ENCODE measurements at regions not wholly inside any gene's neighbourhood (a gene's known extent, or its start where the extent isn't known, plus 50 kb on each side); places are given as distances from the start of the nearest gene placed in this dataset.

GRCh38 chr6:91695221-91695620 lies 1108.3 kb upstream of the MAP3K7 start:
- no peak overlapping the region for H3K4me3 Mint-ChIP-seq
- H3K4me1 Mint-ChIP-seq, result no peaks in the 10 kb centered on the region
- DNase-seq (no peak), ATAC-seq (no peak)
- H3K36me3 Mint-ChIP-seq (ENCODE audit: low read depth), result no peaks in the 10 kb centered on the region
- H3K27me3 Mint-ChIP-seq, result no peaks in the 10 kb centered on the region
- H3K9me3 ChIP-seq (ENCODE audit: control insufficient read depth, low read length, poor library complexity, severe bottlenecking), result no peaks in the 10 kb centered on the region
- no peak overlapping the region for H3K27ac Mint-ChIP-seq

DNA sequence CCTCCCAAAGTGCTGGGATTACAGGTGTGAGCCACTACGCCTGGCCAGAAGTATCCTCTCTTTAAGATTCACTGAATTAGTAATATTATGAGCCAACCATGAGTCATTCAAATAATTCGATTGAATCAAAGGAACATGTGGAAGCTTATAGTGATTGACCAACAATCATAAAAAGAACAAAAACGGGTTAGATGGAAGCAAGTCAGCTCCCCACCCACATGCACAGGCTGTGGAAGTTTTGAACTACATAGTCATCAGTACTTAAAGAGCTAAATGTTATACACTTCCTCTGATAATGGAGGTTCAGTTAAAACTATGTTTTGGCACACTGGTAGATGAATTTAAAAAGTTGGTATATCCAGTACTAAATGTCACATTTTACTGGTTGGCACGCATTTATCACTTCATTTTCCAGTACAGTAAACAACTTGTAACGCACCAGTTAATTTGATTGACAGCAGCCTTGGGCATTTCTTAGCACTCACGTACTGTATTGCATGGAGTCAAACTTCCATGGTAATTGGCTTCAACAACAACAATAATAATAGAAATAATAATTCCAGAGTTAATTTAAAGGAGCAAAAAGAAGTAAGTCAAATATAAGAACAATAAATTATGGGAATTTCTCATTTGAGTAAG lies 1107.3 kb upstream of the MAP3K7 start:
- H3K27me3 Mint-ChIP-seq, result no peaks in the 10 kb centered on the region
- DNase-seq (no peak), ATAC-seq (no peak)
- no peak overlapping the region for H3K27ac Mint-ChIP-seq
- H3K4me3 Mint-ChIP-seq, result no peak overlapping the region
- no peaks in the 10 kb centered on the region for H3K9me3 ChIP-seq (ENCODE audit: control insufficient read depth, low read length, poor library complexity, severe bottlenecking)
- no peaks in the 10 kb centered on the region for H3K36me3 Mint-ChIP-seq (ENCODE audit: low read depth)
- no peaks in the 10 kb centered on the region for H3K4me1 Mint-ChIP-seq

DNA sequence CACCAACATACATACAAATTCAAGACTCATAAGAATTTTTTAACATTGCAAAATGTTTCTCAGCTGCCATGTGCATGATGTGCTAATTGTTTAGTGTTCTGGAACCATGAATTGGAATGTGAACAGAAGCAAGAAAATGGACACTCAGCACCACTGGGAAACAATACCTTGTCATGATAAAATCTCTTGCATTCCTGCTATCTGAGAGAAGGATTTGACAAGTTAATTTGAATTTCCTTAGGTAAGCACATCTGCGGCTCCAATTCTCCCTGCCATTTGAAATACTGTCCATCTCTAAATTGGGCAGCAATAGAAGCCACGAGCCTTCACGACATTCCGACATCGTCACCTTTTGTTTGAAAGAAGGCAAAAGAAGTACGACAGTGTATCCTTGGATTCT lies 1104.6 kb upstream of the MAP3K7 start:
- Mint-ChIP-seq H3K4me1 (no peaks in the 10 kb centered on the region), H3K4me3 (no peak overlapping the region), H3K27me3 (no peaks in the 10 kb centered on the region), H3K36me3 (ENCODE audit: low read depth) (no peaks in the 10 kb centered on the region), H3K27ac (no peak overlapping the region)
- H3K9me3 ChIP-seq (ENCODE audit: control insufficient read depth, low read length, poor library complexity, severe bottlenecking), result no peaks in the 10 kb centered on the region
- DNase-seq (no peak), ATAC-seq (no peak)

GRCh38 chr6:91683240-91683639 lies 1096.4 kb upstream of the MAP3K7 start:
- no peak for ATAC-seq

DNA sequence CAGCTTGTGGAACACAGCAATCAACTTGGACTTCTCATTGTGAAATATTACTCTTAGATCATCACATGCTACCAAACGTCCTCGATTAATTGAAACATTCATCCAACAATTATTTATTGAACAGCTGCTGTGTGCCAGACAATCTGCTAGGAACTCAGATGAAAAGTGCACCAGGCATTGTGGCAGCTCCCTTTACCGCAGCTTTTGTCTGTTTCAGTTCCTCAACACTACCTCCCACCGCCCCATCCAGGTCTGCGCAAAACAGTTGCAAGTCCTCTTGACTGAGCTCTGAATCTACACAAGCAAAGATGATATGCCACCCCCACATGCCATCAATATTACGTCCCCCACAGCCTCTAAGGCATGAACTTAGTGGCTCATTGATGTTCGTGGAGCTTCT lies 1094.4 kb upstream of the MAP3K7 start:
- H3K9me3 ChIP-seq (ENCODE audit: control insufficient read depth, low read length, poor library complexity, severe bottlenecking), result no peaks in the 10 kb centered on the region
- ATAC-seq, result no peak
- H3K4me3 Mint-ChIP-seq, result no peak overlapping the region
- DNase-seq, result no peak
- H3K36me3 Mint-ChIP-seq (ENCODE audit: low read depth), result no peaks in the 10 kb centered on the region
- no peaks in the 10 kb centered on the region for H3K4me1 Mint-ChIP-seq
- no peak overlapping the region for H3K27ac Mint-ChIP-seq
- no peaks in the 10 kb centered on the region for H3K27me3 Mint-ChIP-seq

More at GRCh38 chr6:91683240-91683639, 1096.4 kb upstream of the MAP3K7 start:
- Mint-ChIP-seq H3K27ac (no peak overlapping the region), H3K36me3 (ENCODE audit: low read depth) (no peaks in the 10 kb centered on the region), H3K4me3 (no peak overlapping the region), H3K27me3 (no peaks in the 10 kb centered on the region), H3K4me1 (no peaks in the 10 kb centered on the region)
- H3K9me3 ChIP-seq (ENCODE audit: control insufficient read depth, low read length, poor library complexity, severe bottlenecking), result no peaks in the 10 kb centered on the region
- DNase-seq, result no peak

DNA sequence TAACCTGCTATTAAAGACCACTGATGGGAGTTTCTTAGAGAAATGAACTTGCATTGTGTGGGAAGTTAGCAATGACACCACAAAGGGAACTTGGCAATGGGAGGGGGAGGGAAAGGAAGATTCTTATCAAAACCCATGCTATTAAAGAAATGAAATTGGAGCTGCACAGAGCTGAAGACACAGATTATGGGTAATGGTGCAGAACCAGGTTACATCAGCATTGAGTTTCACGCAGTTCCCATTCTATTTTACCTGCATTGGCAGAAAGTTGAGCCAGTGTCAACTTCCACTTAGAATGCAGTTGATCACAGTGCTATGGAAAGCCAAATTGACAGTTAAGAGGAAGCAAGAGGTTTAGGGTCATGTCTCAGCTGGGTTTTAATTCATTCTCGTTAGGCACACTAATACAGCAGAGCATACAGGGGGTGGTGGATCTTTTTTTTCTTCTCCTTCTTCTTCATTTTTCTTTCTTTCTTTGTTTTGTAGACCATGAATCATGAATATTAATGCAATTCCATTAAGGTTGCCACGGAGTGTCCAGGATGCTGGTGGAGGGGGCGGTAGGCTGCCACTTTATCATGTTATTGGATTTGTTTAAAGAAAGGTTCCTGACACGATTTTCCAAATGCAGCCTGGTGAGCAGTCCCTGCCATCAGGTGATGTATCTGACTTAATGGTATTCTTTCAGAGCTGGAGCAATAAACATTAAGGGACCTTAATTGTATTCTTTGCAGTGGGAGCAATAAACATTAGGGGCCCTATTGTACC lies 1092.0 kb upstream of the MAP3K7 start:
- no peaks in the 10 kb centered on the region for H3K27me3 Mint-ChIP-seq
- H3K36me3 Mint-ChIP-seq (ENCODE audit: low read depth), result no peaks in the 10 kb centered on the region
- DNase-seq (no peak), ATAC-seq (no peak)
- H3K4me1 Mint-ChIP-seq, result no peaks in the 10 kb centered on the region
- no peak overlapping the region for H3K4me3 Mint-ChIP-seq
- H3K9me3 ChIP-seq (ENCODE audit: control insufficient read depth, low read length, poor library complexity, severe bottlenecking), result no peaks in the 10 kb centered on the region
- H3K27ac Mint-ChIP-seq, result no peak overlapping the region

DNA sequence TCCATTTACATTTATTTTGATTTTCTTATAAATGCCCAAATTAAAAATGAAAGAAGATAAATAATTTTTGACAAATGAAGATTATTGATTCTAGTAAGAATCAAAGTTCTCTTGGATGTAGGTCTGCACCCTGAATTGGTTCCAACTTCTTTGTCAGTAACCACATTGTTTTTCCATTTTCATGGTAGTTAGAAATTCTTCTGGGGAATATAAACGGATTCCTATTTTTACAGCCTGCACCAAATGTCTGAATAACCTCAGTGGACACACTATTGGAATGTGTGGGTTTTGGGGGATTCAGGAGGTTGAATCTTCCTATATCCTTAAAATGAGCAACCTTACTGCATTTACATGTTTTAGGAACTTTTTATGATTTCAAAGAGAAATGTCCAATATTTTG lies 1085.3 kb upstream of the MAP3K7 start:
- H3K9me3 ChIP-seq (ENCODE audit: control insufficient read depth, low read length, poor library complexity, severe bottlenecking), result no peaks in the 10 kb centered on the region
- no peaks in the 10 kb centered on the region for H3K4me1 Mint-ChIP-seq
- ATAC-seq (no peak), DNase-seq (no peak)
- no peaks in the 10 kb centered on the region for H3K36me3 Mint-ChIP-seq (ENCODE audit: low read depth)
- no peaks in the 10 kb centered on the region for H3K27me3 Mint-ChIP-seq
- no peak overlapping the region for H3K4me3 Mint-ChIP-seq
- H3K27ac Mint-ChIP-seq, result no peak overlapping the region

DNA sequence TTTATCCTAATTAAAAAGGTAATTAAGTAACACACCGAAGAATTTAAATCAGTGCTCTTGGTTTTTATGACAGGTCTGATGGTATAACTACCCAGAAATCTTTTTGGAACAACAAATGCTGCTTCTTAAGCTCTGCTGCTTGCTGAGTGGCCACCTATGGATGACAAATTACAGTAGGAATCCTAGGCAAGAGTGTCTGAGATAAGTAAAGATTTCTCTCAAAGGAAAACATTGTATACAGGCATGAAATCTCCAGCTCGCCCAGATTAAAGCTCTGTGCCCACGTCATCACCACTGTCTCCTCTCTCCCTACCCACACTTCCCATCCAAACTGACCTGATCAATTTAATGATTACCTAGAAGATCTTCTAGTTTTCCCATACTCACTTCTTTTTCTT lies 1083.0 kb upstream of the MAP3K7 start:
- no peak for ATAC-seq
- Mint-ChIP-seq H3K27me3 (no peaks in the 10 kb centered on the region), H3K4me3 (no peak overlapping the region), H3K4me1 (no peaks in the 10 kb centered on the region), H3K27ac (no peak overlapping the region), H3K36me3 (ENCODE audit: low read depth) (no peaks in the 10 kb centered on the region)
- no peak for DNase-seq
- no peaks in the 10 kb centered on the region for H3K9me3 ChIP-seq (ENCODE audit: control insufficient read depth, low read length, poor library complexity, severe bottlenecking)

GRCh38 chr6:91669154-91669870 lies 1082.4 kb upstream of the MAP3K7 start:
- H3K27me3 Mint-ChIP-seq, result no peaks in the 10 kb centered on the region
- H3K36me3 Mint-ChIP-seq (ENCODE audit: low read depth), result no peaks in the 10 kb centered on the region
- no peak for ATAC-seq

DNA sequence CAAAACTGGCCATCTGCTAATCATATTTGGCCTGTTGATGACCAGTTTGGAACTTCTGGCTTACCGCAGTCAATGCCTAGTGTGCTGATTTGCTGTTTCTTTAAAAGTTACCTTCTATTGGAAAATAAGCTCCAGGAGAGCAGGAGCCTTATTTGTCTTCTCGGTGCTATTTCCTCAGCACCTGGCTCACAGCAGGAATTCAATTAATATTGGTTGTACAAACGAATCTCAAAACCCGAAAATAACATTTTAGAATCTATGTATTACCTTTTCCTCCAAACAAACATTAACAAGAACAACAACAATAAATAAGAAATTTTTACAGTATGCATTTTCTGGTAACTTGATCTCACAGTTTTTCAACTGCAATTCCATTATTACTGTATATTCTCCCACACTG lies 1080.7 kb upstream of the MAP3K7 start:
- no peak overlapping the region for H3K27ac Mint-ChIP-seq
- H3K27me3 Mint-ChIP-seq, result no peaks in the 10 kb centered on the region
- no peak overlapping the region for H3K4me3 Mint-ChIP-seq
- H3K9me3 ChIP-seq (ENCODE audit: control insufficient read depth, low read length, poor library complexity, severe bottlenecking), result no peaks in the 10 kb centered on the region
- ATAC-seq (no peak), DNase-seq (no peak)
- no peaks in the 10 kb centered on the region for H3K36me3 Mint-ChIP-seq (ENCODE audit: low read depth)
- no peaks in the 10 kb centered on the region for H3K4me1 Mint-ChIP-seq

More at GRCh38 chr6:91669154-91669870, 1082.4 kb upstream of the MAP3K7 start:
- H3K9me3 ChIP-seq (ENCODE audit: control insufficient read depth, low read length, poor library complexity, severe bottlenecking), result no peaks in the 10 kb centered on the region
- Mint-ChIP-seq H3K4me3 (no peak overlapping the region), H3K27ac (no peak overlapping the region), H3K4me1 (no peaks in the 10 kb centered on the region)
- no peak for DNase-seq

DNA sequence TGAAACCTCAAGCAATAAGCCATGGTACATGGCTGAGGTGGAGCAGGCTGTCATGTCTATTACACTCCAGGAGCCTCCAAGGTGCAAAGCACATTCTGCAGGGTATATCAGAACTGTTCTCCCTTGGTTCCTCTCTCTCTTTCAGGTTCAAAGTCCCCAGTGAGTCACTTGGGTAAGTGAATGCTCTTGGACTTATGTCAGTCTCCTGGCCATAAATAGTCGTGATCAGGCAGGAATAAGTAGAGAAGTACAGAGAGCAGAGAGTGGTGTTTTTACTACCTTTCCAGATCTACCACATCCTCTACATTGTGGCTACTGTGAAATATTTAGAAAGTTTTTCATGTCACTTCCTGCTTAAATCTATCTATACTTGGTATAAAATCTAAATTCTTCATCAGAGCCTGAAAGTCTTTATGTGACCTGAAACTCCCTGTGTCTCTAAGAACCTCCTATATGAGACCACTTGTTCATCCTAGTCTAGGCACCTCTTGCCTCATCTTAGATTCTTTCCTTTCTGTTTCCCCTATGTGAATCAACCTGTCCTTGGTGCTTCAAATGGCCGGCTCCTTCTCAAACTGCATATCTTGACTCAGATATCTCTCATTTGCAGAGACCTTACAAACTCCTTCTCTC lies 1077.6 kb upstream of the MAP3K7 start:
- H3K27me3 Mint-ChIP-seq, result no peaks in the 10 kb centered on the region

DNA sequence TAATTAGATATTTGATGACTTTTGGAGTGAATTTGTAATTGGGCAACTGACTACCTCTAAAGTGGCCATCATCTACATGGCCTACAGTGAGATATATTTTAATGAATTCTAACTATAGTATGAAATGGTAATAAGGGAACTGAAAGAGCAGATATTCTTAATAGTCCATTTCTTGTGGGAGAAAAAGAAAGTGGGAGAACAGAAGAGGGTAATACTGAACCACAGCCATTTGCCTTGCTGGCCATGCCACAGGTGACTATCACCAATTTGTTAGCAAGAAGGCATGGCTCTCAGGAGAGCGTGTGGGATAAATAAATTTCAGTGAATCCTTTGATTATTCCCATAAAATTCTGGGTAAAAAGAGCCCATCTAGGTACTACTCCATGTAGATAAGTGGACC lies 1074.0 kb upstream of the MAP3K7 start:
- Mint-ChIP-seq H3K36me3 (ENCODE audit: low read depth) (no peaks in the 10 kb centered on the region), H3K27me3 (no peaks in the 10 kb centered on the region), H3K27ac (no peak overlapping the region), H3K4me1 (no peaks in the 10 kb centered on the region), H3K4me3 (no peak overlapping the region)
- ATAC-seq (no peak), DNase-seq (no peak)
- no peaks in the 10 kb centered on the region for H3K9me3 ChIP-seq (ENCODE audit: control insufficient read depth, low read length, poor library complexity, severe bottlenecking)

More for the DNA sequence above, 1077.6 kb upstream of the MAP3K7 start:
- no peaks in the 10 kb centered on the region for H3K9me3 ChIP-seq (ENCODE audit: control insufficient read depth, low read length, poor library complexity, severe bottlenecking)
- Mint-ChIP-seq H3K27ac (no peak overlapping the region), H3K4me3 (no peak overlapping the region), H3K36me3 (ENCODE audit: low read depth) (no peaks in the 10 kb centered on the region), H3K4me1 (no peaks in the 10 kb centered on the region)
- ATAC-seq (no peak), DNase-seq (no peak)

- ATAC-seq, result no peak
- Mint-ChIP-seq H3K27ac (no peak overlapping the region), H3K27me3 (no peaks in the 10 kb centered on the region), H3K4me3 (no peak overlapping the region), H3K4me1 (no peaks in the 10 kb centered on the region), H3K36me3 (ENCODE audit: low read depth) (no peaks in the 10 kb centered on the region)
- no peaks in the 10 kb centered on the region for H3K9me3 ChIP-seq (ENCODE audit: control insufficient read depth, low read length, poor library complexity, severe bottlenecking)
- DNase-seq, result no peak
These were observed 1073.0 kb upstream of the MAP3K7 start for GRCh38 chr6:91659891-91660290.
